ENCODE measurements at regions not wholly inside any gene's neighbourhood (a gene's known extent, or its start where the extent isn't known, plus 50 kb on each side); places are given as distances from the start of the nearest gene placed in this dataset.

- intact Hi-C loops (cut with micrococcal nuclease; ENCODE audit: unreplicated experiment) (no loop called here), in situ Hi-C loops (cut with MboI) (no loop called here)
- ChIA-PET CTCF (interaction anchor here (0.7 to 1.8 kb wide), 4 partner anchors 16 to 251 kb away, joined by 3 to 6 read pairs (median 4); no protein-coding TSS in a partner anchor), POLR2A (no interaction called here), SMC1A (ENCODE audit: uncharacterized antibody, unreplicated experiment) (interaction anchor here (1.0 to 2.2 kb wide), 3 partner anchors 27 to 204 kb away, joined by 3 to 5 read pairs (median 3); no protein-coding TSS in a partner anchor), RAD21 (ENCODE audit: unreplicated experiment) (interaction anchor here (1.1 to 1.3 kb wide), 3 partner anchors 52 to 275 kb away, joined by 3 to 6 read pairs (median 4); no protein-coding TSS in a partner anchor)
- no peak overlapping the region for H3K4me3 ChIP-seq
- H3K4me2 ChIP-seq (ENCODE audit: control insufficient read depth, insufficient read depth) = no peak overlapping the region
- no peaks in the 10 kb centered on the region for H4K20me1 ChIP-seq (ENCODE audit: control insufficient read depth, insufficient read depth)
- H3K9ac ChIP-seq (ENCODE audit: control insufficient read depth, insufficient read depth, low read length) = no peak overlapping the region
- no peak for TF ChIP-seq BACH1 (IDR thresholded peaks at IDR 0.05; ENCODE audit: borderline replicate concordance)
- no peak for TF ChIP-seq KDM1A (IDR thresholded peaks at IDR 0.05; ENCODE audit: borderline replicate concordance)
- TF ChIP-seq GABPA (IDR thresholded peaks at IDR 0.05; ENCODE audit: low read depth) = 0 out of 2 replicates have a peak, but pooled peaks have one; percentile 23
- TF ChIP-seq HDGF (IDR thresholded peaks at IDR 0.05) = no peak
- no peak for TF ChIP-seq BRCA1 (IDR thresholded peaks at IDR 0.05; ENCODE audit: low read depth, low read length)
- no peak for TF ChIP-seq CBFB (IDR thresholded peaks at IDR 0.05; ENCODE audit: low read depth)
- no peak for TF ChIP-seq SIX5 (IDR thresholded peaks at IDR 0.05; ENCODE audit: low read depth, low read length, severe bottlenecking)
- no peak for TF ChIP-seq EGR1 (IDR thresholded peaks at IDR 0.05; ENCODE audit: borderline replicate concordance in 1 of 2, low read depth in 2 of 2, low read length in 2 of 2)
- no peak for TF ChIP-seq RBBP5 (conservative IDR thresholded peaks at IDR 0.05)
- no peak for TF ChIP-seq BMI1 (IDR thresholded peaks at IDR 0.05; ENCODE audit: borderline replicate concordance)
- no peak for TF ChIP-seq SREBF1 (IDR thresholded peaks at IDR 0.05; ENCODE audit: low read length)
- TF ChIP-seq RUNX3 (IDR thresholded peaks at IDR 0.05; ENCODE audit: low read length) = 0 out of 2 replicates have a peak, but pooled peaks have one; percentile 16
- H3K27ac ChIP-seq (ENCODE audit: control insufficient read depth, insufficient read depth) = no peak overlapping the region
- no peak for DNase-seq (ENCODE audit: low read depth, low spot score)
- no peaks in the 10 kb centered on the region; a peak in 1 of 4 replicates for H3K27me3 ChIP-seq (replicated peaks in 1 of 2; ENCODE audit: control insufficient read depth in 2 of 2, insufficient read depth in 2 of 2, low read length in 1 of 2)
- no peak for FAIRE-seq
- ATAC-seq = peak; percentile 68
- H3K36me3 ChIP-seq (ENCODE audit: control insufficient read depth in 2 of 2, insufficient read depth in 2 of 2, low read length in 1 of 2) = no peaks in the 10 kb centered on the region
- H3K4me1 ChIP-seq (ENCODE audit: control insufficient read depth, insufficient read depth, low read length) = 0 out of 2 replicates have a peak, but pooled peaks cover 5% of the 10 kb centered on the region
- no peaks in the 10 kb centered on the region for H3K9me3 ChIP-seq (replicated peaks; ENCODE audit: control insufficient read depth, insufficient read depth, low read length)
- no peak overlapping the region for H2AFZ ChIP-seq (ENCODE audit: control insufficient read depth, low read depth, low read length)
- 29% methylated on average over 4 of the region's 4 CpGs for WGBS (ENCODE audit: insufficient coverage, insufficient replicate concordance, low lambda C conversion rate, missing lambda C conversion rate)
- no TSS peak for BruUV-seq (replicated peaks)
- H3K79me2 ChIP-seq (ENCODE audit: control insufficient read depth, insufficient read depth, low read length) = no peaks in the 10 kb centered on the region
Observed at GRCh38 chr3:44130249-44130648, 111.4 kb upstream of the TOPAZ1 start.
